ENCODE measurements at regions not wholly inside any gene's neighbourhood (a gene's known extent, or its start where the extent isn't known, plus 50 kb on each side); places are given as distances from the start of the nearest gene placed in this dataset.

DNA sequence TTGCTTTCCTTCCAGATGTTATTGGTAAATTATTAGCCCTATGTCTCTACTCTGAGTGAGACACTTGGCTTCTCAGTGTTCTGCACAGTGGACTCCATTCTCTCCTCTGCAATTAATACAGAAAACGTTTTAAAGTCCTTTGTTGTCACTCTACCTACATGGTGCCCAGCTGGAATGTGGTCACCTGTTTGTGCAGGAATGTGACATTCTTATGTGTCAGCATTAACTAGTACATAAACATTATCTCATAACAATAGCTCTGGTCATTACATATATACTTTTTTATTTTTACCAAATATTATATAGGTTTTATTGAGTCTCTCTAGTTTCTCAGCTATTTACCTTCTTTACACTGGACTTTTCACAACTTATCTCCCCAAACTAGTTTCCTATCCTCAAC, 147.0 kb upstream of the KCNMB2 start:
- BruUV-seq (replicated peaks): no TSS peak
- Mint-ChIP-seq H3K27ac (ENCODE audit: unreplicated experiment) (no peak overlapping the region), H3K4me1 (ENCODE audit: low read depth, unreplicated experiment) (no peaks in the 10 kb centered on the region), H3K36me3 (ENCODE audit: insufficient read depth, unreplicated experiment) (no peaks in the 10 kb centered on the region), H3K27me3 (ENCODE audit: unreplicated experiment) (no peaks in the 10 kb centered on the region), H3K9me3 (ENCODE audit: low read depth, unreplicated experiment) (no peaks in the 10 kb centered on the region), H3K4me3 (ENCODE audit: low read depth, unreplicated experiment) (no peak overlapping the region)
- TF ChIP-seq, protein P1, sequence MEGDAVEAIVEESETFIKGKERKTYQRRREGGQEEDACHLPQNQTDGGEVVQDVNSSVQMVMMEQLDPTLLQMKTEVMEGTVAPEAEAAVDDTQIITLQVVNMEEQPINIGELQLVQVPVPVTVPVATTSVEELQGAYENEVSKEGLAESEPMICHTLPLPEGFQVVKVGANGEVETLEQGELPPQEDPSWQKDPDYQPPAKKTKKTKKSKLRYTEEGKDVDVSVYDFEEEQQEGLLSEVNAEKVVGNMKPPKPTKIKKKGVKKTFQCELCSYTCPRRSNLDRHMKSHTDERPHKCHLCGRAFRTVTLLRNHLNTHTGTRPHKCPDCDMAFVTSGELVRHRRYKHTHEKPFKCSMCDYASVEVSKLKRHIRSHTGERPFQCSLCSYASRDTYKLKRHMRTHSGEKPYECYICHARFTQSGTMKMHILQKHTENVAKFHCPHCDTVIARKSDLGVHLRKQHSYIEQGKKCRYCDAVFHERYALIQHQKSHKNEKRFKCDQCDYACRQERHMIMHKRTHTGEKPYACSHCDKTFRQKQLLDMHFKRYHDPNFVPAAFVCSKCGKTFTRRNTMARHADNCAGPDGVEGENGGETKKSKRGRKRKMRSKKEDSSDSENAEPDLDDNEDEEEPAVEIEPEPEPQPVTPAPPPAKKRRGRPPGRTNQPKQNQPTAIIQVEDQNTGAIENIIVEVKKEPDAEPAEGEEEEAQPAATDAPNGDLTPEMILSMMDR (IDR thresholded peaks at IDR 0.05; ENCODE audit: unreplicated experiment): no peak
- CTCF ChIA-PET: no interaction called here
- intact Hi-C loops (cut with micrococcal nuclease; ENCODE audit: unreplicated experiment): loop anchor here (10.0 kb wide), 1 partner anchor 774 kb away; no protein-coding TSS in a partner anchor
- no peak for DNase-seq

DNA sequence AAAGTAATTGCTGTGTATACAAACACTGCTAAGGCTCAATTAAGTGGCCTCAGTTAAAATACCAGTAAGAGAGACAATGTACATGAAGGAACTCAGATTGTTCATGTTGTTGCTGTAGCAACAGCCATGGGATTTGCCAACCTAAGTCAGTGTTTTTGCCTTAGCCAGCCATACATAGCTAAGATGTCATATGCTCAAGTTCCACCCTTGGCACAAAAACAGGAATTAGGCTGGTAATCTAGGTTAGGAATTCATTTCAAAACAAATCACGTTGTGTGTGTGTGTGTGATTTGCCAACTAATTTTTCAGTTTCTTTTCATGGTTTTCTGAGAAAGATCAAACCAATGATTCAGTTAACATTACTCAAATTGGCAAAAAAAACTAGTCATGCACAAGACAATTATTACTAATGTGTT, 143.7 kb upstream of the KCNMB2 start:
- no peaks in the 10 kb centered on the region for H3K9me3 Mint-ChIP-seq (ENCODE audit: low read depth, unreplicated experiment)
- TF ChIP-seq, protein P1 (IDR thresholded peaks at IDR 0.05; ENCODE audit: unreplicated experiment): no peak
- H3K4me1 Mint-ChIP-seq (ENCODE audit: low read depth, unreplicated experiment): no peaks in the 10 kb centered on the region
- H3K27me3 Mint-ChIP-seq (ENCODE audit: unreplicated experiment): no peaks in the 10 kb centered on the region
- no peak for DNase-seq
- no peak overlapping the region for H3K4me3 Mint-ChIP-seq (ENCODE audit: low read depth, unreplicated experiment)
- no peaks in the 10 kb centered on the region for H3K36me3 Mint-ChIP-seq (ENCODE audit: insufficient read depth, unreplicated experiment)
- no TSS peak for BruUV-seq (replicated peaks)
- no peak overlapping the region for H3K27ac Mint-ChIP-seq (ENCODE audit: unreplicated experiment)
- CTCF ChIA-PET: no interaction called here
- intact Hi-C loops (cut with micrococcal nuclease; ENCODE audit: unreplicated experiment): no loop called here

DNA sequence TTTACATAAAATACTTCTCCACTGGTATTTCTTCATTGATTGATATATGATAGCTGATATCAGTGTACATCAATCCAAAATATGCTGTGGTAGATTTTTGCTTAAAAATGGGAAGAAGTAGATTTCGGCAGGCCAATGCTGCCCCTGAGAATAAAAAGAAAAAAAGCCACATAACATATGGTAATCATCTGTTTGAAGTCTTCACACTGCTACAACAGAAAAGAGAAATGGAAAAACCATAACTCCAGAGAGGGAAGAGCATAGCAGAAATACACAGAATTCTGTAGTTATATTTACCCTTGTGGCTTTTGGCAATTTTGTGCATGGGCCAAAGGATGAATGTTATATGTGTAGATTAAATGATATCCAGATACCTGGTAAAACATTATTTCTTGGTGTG, 143.1 kb upstream of the KCNMB2 start:
- no peaks in the 10 kb centered on the region for H3K36me3 Mint-ChIP-seq (ENCODE audit: insufficient read depth, unreplicated experiment)
- TF ChIP-seq, protein P1 (IDR thresholded peaks at IDR 0.05; ENCODE audit: unreplicated experiment): no peak
- BruUV-seq (replicated peaks): no TSS peak
- intact Hi-C loops (cut with micrococcal nuclease; ENCODE audit: unreplicated experiment): no loop called here
- no peak overlapping the region for H3K27ac Mint-ChIP-seq (ENCODE audit: unreplicated experiment)
- H3K4me3 Mint-ChIP-seq (ENCODE audit: low read depth, unreplicated experiment): no peak overlapping the region
- CTCF ChIA-PET: interaction anchor here (0.6 kb wide), 1 partner anchor 1900 kb away, joined by 3 read pairs; no protein-coding TSS in a partner anchor
- H3K4me1 Mint-ChIP-seq (ENCODE audit: low read depth, unreplicated experiment): no peaks in the 10 kb centered on the region
- no peaks in the 10 kb centered on the region for H3K9me3 Mint-ChIP-seq (ENCODE audit: low read depth, unreplicated experiment)
- H3K27me3 Mint-ChIP-seq (ENCODE audit: unreplicated experiment): no peaks in the 10 kb centered on the region
- no peak for DNase-seq

DNA sequence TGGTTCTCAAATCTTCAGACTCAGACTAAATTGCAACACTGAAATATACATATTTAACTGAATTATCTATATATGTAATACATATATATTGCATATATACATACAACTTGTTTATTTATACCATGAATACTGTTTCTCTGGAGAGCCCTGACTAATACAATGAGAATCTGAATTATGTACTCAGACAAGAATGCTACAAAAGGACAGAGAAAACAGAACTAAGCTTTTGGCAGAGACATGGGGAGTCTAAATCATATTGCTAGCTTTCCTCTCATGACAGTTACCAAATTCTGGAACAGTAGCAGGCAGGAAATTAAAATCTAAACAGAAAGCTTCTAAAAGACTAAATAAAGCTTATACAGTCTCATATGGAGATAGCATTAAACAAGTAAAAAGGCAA, 142.4 kb upstream of the KCNMB2 start:
- BruUV-seq (replicated peaks): no TSS peak
- CTCF ChIA-PET: interaction anchor here (0.6 kb wide), 3 partner anchors 64 to 1899 kb away, joined by 3 to 4 read pairs (median 3); no protein-coding TSS in a partner anchor

More for the DNA sequence above, 142.4 kb upstream of the KCNMB2 start:
- no peaks in the 10 kb centered on the region for H3K36me3 Mint-ChIP-seq (ENCODE audit: insufficient read depth, unreplicated experiment)
- H3K27me3 Mint-ChIP-seq (ENCODE audit: unreplicated experiment): no peaks in the 10 kb centered on the region
- no peak overlapping the region for H3K4me3 Mint-ChIP-seq (ENCODE audit: low read depth, unreplicated experiment)
- H3K4me1 Mint-ChIP-seq (ENCODE audit: low read depth, unreplicated experiment): no peaks in the 10 kb centered on the region
- DNase-seq: no peak
- TF ChIP-seq, protein P1 (IDR thresholded peaks at IDR 0.05; ENCODE audit: unreplicated experiment): no peak
- no peak overlapping the region for H3K27ac Mint-ChIP-seq (ENCODE audit: unreplicated experiment)
- peaks cover 1% of the 10 kb centered on the region for H3K9me3 Mint-ChIP-seq (ENCODE audit: low read depth, unreplicated experiment)
- intact Hi-C loops (cut with micrococcal nuclease; ENCODE audit: unreplicated experiment): no loop called here

All from Calu3 (cell line).